Prostate gland (tissue), 2 donors: ENCODE measurements at regions not wholly inside any gene's neighbourhood (a gene's known extent, or its start where the extent isn't known, plus 50 kb on each side); places are given as distances from the start of the nearest gene placed in this dataset.

Source experiments
- DNase-seq: peaks from one replicate; pipeline ENCODE4 v3.0.0-alpha.2; 2019; ENCODE audit warnings: low spot score
- H3K27ac ChIP-seq, 2 donors: fragments of 200-600 bp; sonication (generic); 2 replicates each; pipeline ENCODE4 v1.5.1; 2017 to 2019
- H3K27me3 ChIP-seq: fragments of 200-600 bp; sonication (generic); replicated peaks from 2 replicates; pipeline ENCODE4 v1.5.1; 2019; ENCODE audit not compliant: insufficient read depth
- H3K36me3 ChIP-seq, 2 donors: fragments of 200-600 bp; sonication (generic); 1 replicate in 1 of 2; 2 replicates in 1 of 2; pipeline versions ENCODE4 v1.5.1 to v1.8.1; 2017 to 2019
- H3K4me1 ChIP-seq: fragments of 200-600 bp; sonication (generic); replicated peaks from 2 replicates; pipeline ENCODE4 v1.5.1; 2019
- H3K4me3 ChIP-seq, 2 donors: fragments of 200-600 bp; sonication (generic); 2 replicates each; pipeline ENCODE4 v1.5.1; 2017 to 2019
- H3K9me3 ChIP-seq: fragments of 200-600 bp; sonication (generic); 2 replicates; pipeline ENCODE4 v1.5.1; 2017
- CTCF ChIP-seq, 4 experiments: fragments of 200-600 bp in 2 of 4; fragments of 450-650 bp in 2 of 4; sonication (generic) in 2 of 4; IDR thresholded peaks; 1 replicate in 3 of 4; 2 replicates in 1 of 4; pipeline ENCODE4 v1.5.1; 2016 to 2019; ENCODE audit warnings: antibody characterized with exemption in 4 of 4, mild to moderate bottlenecking in 2 of 4, moderate library complexity in 2 of 4
- POLR2A ChIP-seq: fragments of 450-650 bp; IDR thresholded peaks from one replicate; pipeline ENCODE4 v1.6.1; 2016; ENCODE audit warnings: antibody characterized with exemption, mild to moderate bottlenecking
- POLR2AphosphoS5 ChIP-seq: sonication (generic); formaldehyde crosslinking; IDR thresholded peaks from one replicate; pipeline ENCODE4 v1.6.1; 2017; ENCODE audit warnings: antibody characterized with exemption
- WGBS: methylation state at CpG from one replicate; pipeline ENCODE4 v1.1.5; 2018; 5-methylcytosine and 5-hydroxymethylcytosine counted together
- intact Hi-C: fragments of 100-400 bp; cut with DNase I; formaldehyde crosslinking; loops from one replicate; pipeline ENCODE4 v1.14.2; 2022

- no peaks in the 10 kb centered on the region for H3K36me3 ChIP-seq
- 87% methylated on average over 3 of the region's 3 CpGs for WGBS
- no peak for DNase-seq
- no peak overlapping the region for H3K27ac ChIP-seq
- no peak overlapping the region for H3K4me3 ChIP-seq
- H3K9me3 ChIP-seq = no peaks in the 10 kb centered on the region
- intact Hi-C loops = no loop called here
- no peaks in the 10 kb centered on the region for H3K27me3 ChIP-seq
- no peaks in the 10 kb centered on the region for H3K4me1 ChIP-seq
- TF ChIP-seq POLR2A = no peak
- TF ChIP-seq POLR2AphosphoS5 = no peak
- TF ChIP-seq CTCF (IDR thresholded peaks at IDR 0.05) = no peak
Measured at GRCh38 chr14:24694680-24695079, 60.7 kb upstream of the GZMB start.

GRCh38 chr14:24693983-24694382, 60.0 kb upstream of the GZMB start:
- Histone ChIP-seq H3K27me3 (no peaks in the 10 kb centered on the region), H3K36me3 (no peaks in the 10 kb centered on the region), H3K9me3 (no peaks in the 10 kb centered on the region), H3K4me3 (no peak overlapping the region), H3K4me1 (no peaks in the 10 kb centered on the region), H3K27ac (no peak overlapping the region)
- TF ChIP-seq CTCF (IDR thresholded peaks at IDR 0.05) (no peak), POLR2A (no peak), POLR2AphosphoS5 (no peak)
- no peak for DNase-seq
- 76% methylated on average over 2 of the region's 2 CpGs for WGBS
- intact Hi-C loops = no loop called here

GRCh38 chr14:24693353-24693737, 59.4 kb upstream of the GZMB start:
- Histone ChIP-seq H3K4me1 (no peaks in the 10 kb centered on the region), H3K27me3 (no peaks in the 10 kb centered on the region), H3K9me3 (no peaks in the 10 kb centered on the region), H3K27ac (no peak overlapping the region), H3K4me3 (no peak overlapping the region), H3K36me3 (no peaks in the 10 kb centered on the region)
- no peak for DNase-seq
- 85% methylated on average over 3 of the region's 3 CpGs for WGBS
- TF ChIP-seq CTCF (IDR thresholded peaks at IDR 0.05) (no peak), POLR2AphosphoS5 (no peak)
- intact Hi-C loops = no loop called here

GRCh38 chr14:24692382-24693352, 58.7 kb upstream of the GZMB start:
- intact Hi-C loops = no loop called here
- DNase-seq = no peak
- Histone ChIP-seq H3K36me3 (no peaks in the 10 kb centered on the region), H3K4me1 (no peaks in the 10 kb centered on the region), H3K27me3 (no peaks in the 10 kb centered on the region), H3K4me3 (no peak overlapping the region), H3K27ac (no peak overlapping the region), H3K9me3 (no peaks in the 10 kb centered on the region)
- TF ChIP-seq POLR2A (no peak), POLR2AphosphoS5 (no peak), CTCF (IDR thresholded peaks at IDR 0.05) (no peak)
- WGBS = 74% methylated on average over 11 of the region's 11 CpGs

GRCh38 chr14:24690492-24690891, 56.5 kb upstream of the GZMB start:
- Histone ChIP-seq H3K27ac (no peak overlapping the region), H3K4me3 (no peak overlapping the region), H3K4me1 (no peaks in the 10 kb centered on the region), H3K36me3 (no peaks in the 10 kb centered on the region), H3K9me3 (no peaks in the 10 kb centered on the region), H3K27me3 (no peaks in the 10 kb centered on the region)
- intact Hi-C loops = no loop called here
- TF ChIP-seq POLR2AphosphoS5 (no peak), CTCF (IDR thresholded peaks at IDR 0.05) (no peak), POLR2A (no peak)
- WGBS = 55% methylated on average over 4 of the region's 4 CpGs
- no peak for DNase-seq
